GM23248 (cell line): ENCODE measurements at regions not wholly inside any gene's neighbourhood (a gene's known extent, or its start where the extent isn't known, plus 50 kb on each side); places are given as distances from the start of the nearest gene placed in this dataset.

Source experiments
- EZH2 ChIP-seq: fragments of 200-600 bp; sonication (generic); IDR thresholded peaks from 2 replicates; pipeline ENCODE4 v1.6.1; 2018; ENCODE audit warnings: antibody characterized with exemption, mild to moderate bottlenecking; ENCODE audit not compliant: insufficient read depth, poor library complexity, severe bottlenecking
- EZH2phosphoT487 ChIP-seq: fragments of 200-600 bp; sonication (generic); IDR thresholded peaks from 2 replicates; pipeline ENCODE4 v1.6.1; 2018; ENCODE audit warnings: antibody characterized with exemption, moderate library complexity, mild to moderate bottlenecking, low read depth; ENCODE audit not compliant: insufficient read depth

GRCh38 chr4:177012918-177013545 is 220.3 kb upstream of the VEGFC start:
- TF ChIP-seq EZH2 (no peak), EZH2phosphoT487 (no peak)
